Adrenal gland (tissue), 9 donors: ENCODE measurements at regions not wholly inside any gene's neighbourhood (a gene's known extent, or its start where the extent isn't known, plus 50 kb on each side); places are given as distances from the start of the nearest gene placed in this dataset.

Experiments
- DNase-seq, 7 donors: peaks; one replicate each; pipeline ENCODE4 v3.0.0-alpha.2; 2019 to 2020
- H3K27ac ChIP-seq, 5 donors: fragments of 200-600 bp; sonication (generic) in 4 of 5; 1 replicate in 3 of 5; 2 replicates in 2 of 5; pipeline versions ENCODE4 v1.5.1 to v1.8.0; 2016 to 2020; ENCODE audit warnings: mild to moderate bottlenecking in 1 of 5
- H3K27me3 ChIP-seq: fragments of 200-600 bp; 2 replicates; pipeline ENCODE4 v1.8.0; 2021
- H3K36me3 ChIP-seq, 2 donors: fragments of 200-600 bp; replicated peaks in 1 of 2; 1 replicate in 1 of 2; 2 replicates in 1 of 2; pipeline versions ENCODE4 v1.5.1 to v1.8.0; 2018 to 2022
- H3K4me1 ChIP-seq, 2 donors: fragments of 200-600 bp; replicated peaks in 1 of 2; 1 replicate in 1 of 2; 2 replicates in 1 of 2; pipeline versions ENCODE4 v1.5.1 to v1.8.0; 2018 to 2021
- H3K4me3 ChIP-seq, 4 donors: fragments of 200-600 bp; sonication (generic) in 3 of 4; one replicate each; pipeline ENCODE4 v1.5.1; 2016 to 2018
- H3K9me3 ChIP-seq, 3 donors: fragments of 200-600 bp; sonication (generic) in 1 of 3; replicated peaks in 1 of 3; 1 replicate in 2 of 3; 2 replicates in 1 of 3; pipeline versions ENCODE4 v1.5.1 to v1.8.0; 2016 to 2021
- POLR2A ChIP-seq, 2 donors: fragments of 450-650 bp; IDR thresholded peaks; one replicate each; pipeline ENCODE4 v1.6.1; 2017; ENCODE audit warnings: antibody characterized with exemption in 2 of 2, mild to moderate bottlenecking in 2 of 2, moderate library complexity in 1 of 2
- WGBS, 4 donors: extraction: QIAGEN DNeasy Blood & Tissue Kit in 2 of 4; methylation state at CpG; one replicate each; pipeline versions ENCODE4 v1.1.5 to v1.1.7; 2013 to 2017; 5-methylcytosine and 5-hydroxymethylcytosine counted together
- intact Hi-C, 2 donors: fragments of 100-400 bp; cut with DNase I; formaldehyde crosslinking; loops; one replicate each; pipeline versions ENCODE4 v1.14.1 to v1.15.0; 2022 to 2023
- TF ChIP-seq, protein P1 (sequence below), 6 experiments: fragments of 450-650 bp in 4 of 6; fragments of 200-600 bp in 2 of 6; sonication (generic) in 1 of 6; IDR thresholded peaks; 1 replicate in 5 of 6; 2 replicates in 1 of 6; pipeline versions ENCODE4 v1.5.1 to v1.8.0; 2016 to 2021; ENCODE audit warnings: antibody characterized with exemption in 6 of 6, mild to moderate bottlenecking in 2 of 6, moderate library complexity in 1 of 6
- donor health status: healthy with polysubstance abuse.
- donor health status: Bipolar disorder and iron deficiency.
- donor health status: DM: yes; HTN: yes; CAD: no.
- donor health status: DM: no; HTN: no; CAD: no.
- donor health status: DM: no; HTN: no; CAD: no.

DNA sequence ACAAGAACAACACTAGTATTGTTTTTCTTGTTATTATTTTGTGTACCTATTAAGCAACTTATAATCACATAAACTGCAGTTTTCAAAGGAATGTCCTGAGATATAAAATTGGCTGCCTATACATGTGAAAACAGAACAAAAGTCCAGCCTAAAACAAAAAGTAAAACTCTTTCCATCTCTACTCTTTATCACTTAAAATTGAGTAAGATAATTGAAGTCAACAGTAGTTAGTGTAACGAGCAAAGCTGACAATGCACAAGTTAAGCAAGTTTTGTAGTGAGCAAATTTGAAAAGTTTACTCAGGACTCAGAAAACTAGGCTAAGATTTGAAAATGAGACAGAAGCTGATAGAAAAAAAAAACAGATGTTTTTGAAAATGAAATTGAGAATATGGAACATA lies 941.4 kb upstream of the MAN1A1 start:
- intact Hi-C loops = no loop called here
- no peak overlapping the region for H3K4me3 ChIP-seq
- TF ChIP-seq, protein P1, sequence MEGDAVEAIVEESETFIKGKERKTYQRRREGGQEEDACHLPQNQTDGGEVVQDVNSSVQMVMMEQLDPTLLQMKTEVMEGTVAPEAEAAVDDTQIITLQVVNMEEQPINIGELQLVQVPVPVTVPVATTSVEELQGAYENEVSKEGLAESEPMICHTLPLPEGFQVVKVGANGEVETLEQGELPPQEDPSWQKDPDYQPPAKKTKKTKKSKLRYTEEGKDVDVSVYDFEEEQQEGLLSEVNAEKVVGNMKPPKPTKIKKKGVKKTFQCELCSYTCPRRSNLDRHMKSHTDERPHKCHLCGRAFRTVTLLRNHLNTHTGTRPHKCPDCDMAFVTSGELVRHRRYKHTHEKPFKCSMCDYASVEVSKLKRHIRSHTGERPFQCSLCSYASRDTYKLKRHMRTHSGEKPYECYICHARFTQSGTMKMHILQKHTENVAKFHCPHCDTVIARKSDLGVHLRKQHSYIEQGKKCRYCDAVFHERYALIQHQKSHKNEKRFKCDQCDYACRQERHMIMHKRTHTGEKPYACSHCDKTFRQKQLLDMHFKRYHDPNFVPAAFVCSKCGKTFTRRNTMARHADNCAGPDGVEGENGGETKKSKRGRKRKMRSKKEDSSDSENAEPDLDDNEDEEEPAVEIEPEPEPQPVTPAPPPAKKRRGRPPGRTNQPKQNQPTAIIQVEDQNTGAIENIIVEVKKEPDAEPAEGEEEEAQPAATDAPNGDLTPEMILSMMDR (IDR thresholded peaks at IDR 0.05) = no peak
- no peak for TF ChIP-seq POLR2A (IDR thresholded peaks at IDR 0.05)
- WGBS, 4 donors = 47 to 68% (median 62%) methylated on average over 1 of the region's 1 CpG
- no peak for DNase-seq
- no peaks in the 10 kb centered on the region for H3K36me3 ChIP-seq
- no peak overlapping the region for H3K27ac ChIP-seq
- H3K4me1 ChIP-seq = no peaks in the 10 kb centered on the region
- H3K27me3 ChIP-seq = no peaks in the 10 kb centered on the region
- H3K9me3 ChIP-seq = no peaks in the 10 kb centered on the region

DNA sequence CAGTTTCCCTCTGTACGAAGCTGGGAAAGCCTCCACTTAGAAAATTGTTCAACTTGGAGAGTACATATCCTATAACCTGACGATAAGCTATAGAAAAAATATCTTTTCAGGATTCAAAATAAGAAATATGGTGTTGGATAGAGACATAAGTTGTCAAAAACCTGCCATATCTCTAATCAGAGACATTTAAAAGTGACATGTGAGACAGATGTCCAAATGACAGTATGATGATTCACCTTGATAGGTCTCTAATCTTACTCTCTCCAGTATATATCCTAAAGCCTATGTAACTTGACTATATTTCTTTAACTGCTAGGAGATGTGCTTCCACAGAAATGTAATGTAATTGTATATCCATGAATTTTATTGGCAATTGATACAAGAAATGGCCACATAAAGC lies 932.4 kb upstream of the MAN1A1 start:
- no peak for TF ChIP-seq POLR2A (IDR thresholded peaks at IDR 0.05)
- TF ChIP-seq, protein P1 (IDR thresholded peaks at IDR 0.05) = no peak
- no peak overlapping the region for H3K4me3 ChIP-seq
- H3K4me1 ChIP-seq = no peaks in the 10 kb centered on the region
- no peaks in the 10 kb centered on the region for H3K27me3 ChIP-seq
- H3K9me3 ChIP-seq = no peaks in the 10 kb centered on the region
- 82 to 88% (median 85%) methylated on average over 2 of the region's 2 CpGs for WGBS, 4 donors
- no peak overlapping the region for H3K27ac ChIP-seq
- intact Hi-C loops = no loop called here
- no peak for DNase-seq
- no peaks in the 10 kb centered on the region for H3K36me3 ChIP-seq

DNA sequence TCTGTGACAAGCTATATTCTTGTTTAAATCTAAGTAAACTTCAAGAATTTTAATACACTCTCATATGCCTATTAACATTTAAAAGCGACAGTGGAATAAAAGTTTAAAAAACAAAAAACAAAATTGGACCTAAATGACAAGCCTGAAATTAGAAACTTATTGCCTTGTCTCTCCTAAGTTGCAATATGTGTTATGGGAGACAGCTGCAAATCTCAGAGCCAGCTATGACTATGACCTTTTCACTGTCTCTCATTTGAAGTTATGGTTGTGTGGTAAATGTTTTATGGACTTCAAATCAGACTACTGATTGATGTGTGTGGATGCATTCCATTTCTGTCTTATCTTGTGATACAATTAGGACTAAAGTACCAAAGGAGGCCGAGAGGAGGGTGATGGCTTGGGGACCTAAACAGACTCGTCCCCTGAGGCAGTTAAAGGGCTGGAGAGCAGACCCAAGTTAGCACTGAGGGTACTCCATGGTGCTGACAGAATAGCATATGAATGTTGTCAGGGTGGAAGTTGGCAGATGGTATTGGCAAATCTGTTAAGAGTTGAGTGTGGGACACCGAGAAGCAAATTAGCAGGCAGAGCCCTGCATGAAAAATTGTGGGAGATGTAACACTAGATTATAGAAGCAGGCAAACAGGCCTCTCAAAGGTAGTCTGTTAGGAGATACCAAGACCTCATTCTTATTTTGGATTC lies 930.1 kb upstream of the MAN1A1 start:
- WGBS, 4 donors = 77 to 83% (median 80%) methylated on average over 4 of the region's 4 CpGs
- no peaks in the 10 kb centered on the region for H3K36me3 ChIP-seq
- H3K27me3 ChIP-seq = no peaks in the 10 kb centered on the region
- H3K9me3 ChIP-seq = no peaks in the 10 kb centered on the region
- DNase-seq = no peak
- no peaks in the 10 kb centered on the region for H3K4me1 ChIP-seq
- H3K27ac ChIP-seq = no peak overlapping the region
- H3K4me3 ChIP-seq = no peak overlapping the region
- intact Hi-C loops = no loop called here
- TF ChIP-seq, protein P1 (IDR thresholded peaks at IDR 0.05) = no peak
- TF ChIP-seq POLR2A (IDR thresholded peaks at IDR 0.05) = no peak

DNA sequence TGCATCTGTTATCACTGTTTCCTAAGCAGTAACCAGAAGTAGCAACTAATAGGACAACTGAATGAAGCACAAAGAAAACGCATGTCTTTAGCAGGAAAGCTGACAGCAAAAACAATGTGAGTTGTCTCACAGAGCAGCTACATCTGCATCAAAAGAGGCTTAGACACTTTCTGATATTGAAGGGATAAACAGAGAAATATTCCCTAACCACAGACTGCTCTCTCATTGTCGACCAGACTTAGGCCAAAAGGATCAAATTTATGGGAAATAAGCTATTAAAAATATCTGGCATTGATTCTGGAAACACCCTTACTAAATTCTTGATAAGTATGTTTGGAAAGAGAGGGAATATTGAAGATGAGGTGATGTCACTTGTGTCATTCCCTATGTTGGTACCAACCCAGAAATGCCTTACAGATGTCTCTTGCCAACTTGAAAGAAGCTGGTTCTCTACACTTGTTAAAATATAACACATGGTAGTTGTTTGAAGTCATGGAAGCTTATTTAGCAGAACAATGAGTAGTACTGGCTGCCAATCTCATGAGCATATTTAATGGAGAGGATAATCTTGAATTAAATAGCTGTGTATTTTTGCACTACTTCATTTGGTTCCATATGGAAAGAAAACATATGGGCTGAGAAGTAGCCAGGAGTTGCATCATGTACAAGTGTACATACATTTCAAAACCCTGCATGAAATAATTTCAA lies 929.3 kb upstream of the MAN1A1 start:
- H3K36me3 ChIP-seq = no peaks in the 10 kb centered on the region
- H3K9me3 ChIP-seq = no peaks in the 10 kb centered on the region
- DNase-seq = no peak
- H3K4me3 ChIP-seq = no peak overlapping the region
- TF ChIP-seq, protein P1 (IDR thresholded peaks at IDR 0.05) = no peak
- TF ChIP-seq POLR2A (IDR thresholded peaks at IDR 0.05) = no peak
- intact Hi-C loops = no loop called here
- no peaks in the 10 kb centered on the region for H3K27me3 ChIP-seq
- H3K4me1 ChIP-seq = no peaks in the 10 kb centered on the region
- 71 to 76% (median 74%) methylated on average over 2 of the region's 2 CpGs for WGBS, 4 donors
- H3K27ac ChIP-seq = no peak overlapping the region
